ENCODE measurements at regions not wholly inside any gene's neighbourhood (a gene's known extent, or its start where the extent isn't known, plus 50 kb on each side); places are given as distances from the start of the nearest gene placed in this dataset.

DNA sequence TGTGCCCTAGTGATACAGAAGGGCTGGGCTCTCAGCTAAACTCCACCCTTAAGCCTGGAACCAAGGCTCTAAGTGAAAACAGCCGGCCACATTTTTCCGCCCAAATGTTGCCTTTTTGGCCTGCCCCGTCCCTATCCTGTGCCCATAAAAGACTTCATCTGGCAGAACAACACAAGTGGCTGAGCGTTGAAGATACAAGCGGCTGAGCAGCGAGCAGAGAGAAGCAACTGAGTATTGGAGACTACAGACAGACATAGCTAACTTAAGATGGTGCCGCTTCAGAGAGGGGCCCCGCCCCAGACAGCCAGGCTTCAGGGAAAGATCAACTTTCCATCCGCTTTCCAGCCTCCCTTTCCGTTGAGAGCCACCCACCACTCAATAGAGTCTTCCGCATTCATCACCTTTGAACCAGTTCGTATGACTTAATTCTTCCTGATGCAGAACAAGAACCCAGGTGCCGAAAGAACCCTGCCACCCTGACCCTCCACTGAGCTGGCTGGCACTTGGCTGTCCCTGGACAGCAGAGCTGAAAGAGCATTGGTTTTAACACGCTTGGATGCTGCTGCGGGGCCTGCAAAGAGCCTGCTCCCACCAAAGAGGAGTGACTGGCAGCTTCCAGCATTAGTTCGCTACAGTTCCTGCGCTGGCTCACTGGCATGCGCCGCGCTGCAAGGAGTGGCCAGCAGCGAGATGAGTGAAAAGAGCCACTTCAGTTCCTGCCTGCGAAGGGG lies 853.2 kb upstream of the INTU start:
- TF ChIP-seq GATA2 (IDR thresholded peaks at IDR 0.05; ENCODE audit: low read depth, low read length) = no peak
- TF ChIP-seq GATA3 (IDR thresholded peaks at IDR 0.05; ENCODE audit: low read depth, low read length) = no peak

Measured in SH-SY5Y (cell line).